CD8-positive, alpha-beta memory T cell (primary cell): ENCODE measurements at regions not wholly inside any gene's neighbourhood (a gene's known extent, or its start where the extent isn't known, plus 50 kb on each side); places are given as distances from the start of the nearest gene placed in this dataset.
"Not testable (repeated sequence)": the region's sequence is repeated elsewhere in the genome, so short reads cannot be mapped to it uniquely, and the experiment has no call there.

Experiments
- CTCF ChIA-PET: fragments of 350-600 bp; sonication (Branson Sonifier 250); formaldehyde crosslinking; loops from one replicate; lab custom pipeline; 2021; ENCODE audit warnings: antibody characterized with exemption; lab: Charles Lee
- POLR2A ChIA-PET: fragments of 350-600 bp; sonication (Branson Sonifier 250); formaldehyde crosslinking; loops from one replicate; lab custom pipeline; 2021; ENCODE audit warnings: antibody characterized with exemption; lab: Charles Lee
- DNase-seq, 5 donors: peaks; one replicate each; pipeline versions ENCODE4 v3.0.0 to v3.0.0-alpha.2; 2020 to 2022; ENCODE audit warnings: mixed read lengths in 1 of 5
- H3K27ac ChIP-seq: one replicate; pipeline ENCODE4 v1.7.0; 2013; ENCODE audit warnings: low read depth, mild to moderate bottlenecking, low read length, moderate library complexity
- H3K27me3 ChIP-seq: 2 replicates; pipeline ENCODE4 v1.7.0; 2013; ENCODE audit warnings: low read length, mild to moderate bottlenecking; ENCODE audit not compliant: insufficient read depth, poor library complexity, severe bottlenecking
- H3K36me3 ChIP-seq: 2 replicates; pipeline ENCODE4 v1.7.0; 2013; ENCODE audit warnings: mild to moderate bottlenecking, low read length, moderate library complexity; ENCODE audit not compliant: insufficient read depth
- H3K4me1 ChIP-seq: 2 replicates; pipeline ENCODE4 v1.7.0; 2013; ENCODE audit warnings: mild to moderate bottlenecking, low read length, moderate library complexity; ENCODE audit not compliant: insufficient read depth
- H3K4me3 ChIP-seq: 2 replicates; pipeline ENCODE4 v1.7.0; 2013; ENCODE audit warnings: mild to moderate bottlenecking, low read length
- H3K9me3 ChIP-seq: 2 replicates; pipeline ENCODE4 v1.7.0; 2013; ENCODE audit warnings: mild to moderate bottlenecking, low read length
- H3K27ac Mint-ChIP-seq, 8 donors: one replicate each; pipeline ENCODE4 v1.8.0; 2020 to 2021; ENCODE audit warnings: mixed read lengths in 8 of 8, mild to moderate bottlenecking in 6 of 8, inconsistent platforms in 3 of 8, moderate library complexity in 3 of 8
- H3K27me3 Mint-ChIP-seq, 2 donors: one replicate each; pipeline ENCODE4 v1.8.0; 2020 to 2021; ENCODE audit warnings: mixed read lengths in 2 of 2, mild to moderate bottlenecking in 1 of 2, moderate library complexity in 1 of 2
- H3K36me3 Mint-ChIP-seq, 3 donors: one replicate each; pipeline ENCODE4 v1.8.0; 2020 to 2021; ENCODE audit warnings: mixed read lengths in 3 of 3, inconsistent platforms in 1 of 3, mild to moderate bottlenecking in 1 of 3
- H3K4me1 Mint-ChIP-seq, 3 donors: one replicate each; pipeline ENCODE4 v1.8.0; 2020 to 2021; ENCODE audit warnings: mixed read lengths in 3 of 3, inconsistent platforms in 1 of 3, mild to moderate bottlenecking in 1 of 3
- H3K4me3 Mint-ChIP-seq, 7 donors: one replicate each; pipeline ENCODE4 v1.8.0; 2020 to 2021; ENCODE audit warnings: mixed read lengths in 7 of 7, mild to moderate bottlenecking in 6 of 7, moderate library complexity in 4 of 7, inconsistent platforms in 2 of 7
- H3K9me3 Mint-ChIP-seq, 5 donors: one replicate each; pipeline ENCODE4 v1.8.0; 2020 to 2022; ENCODE audit warnings: mixed read lengths in 5 of 5, mild to moderate bottlenecking in 3 of 5, moderate library complexity in 2 of 5, inconsistent platforms in 1 of 5

DNA sequence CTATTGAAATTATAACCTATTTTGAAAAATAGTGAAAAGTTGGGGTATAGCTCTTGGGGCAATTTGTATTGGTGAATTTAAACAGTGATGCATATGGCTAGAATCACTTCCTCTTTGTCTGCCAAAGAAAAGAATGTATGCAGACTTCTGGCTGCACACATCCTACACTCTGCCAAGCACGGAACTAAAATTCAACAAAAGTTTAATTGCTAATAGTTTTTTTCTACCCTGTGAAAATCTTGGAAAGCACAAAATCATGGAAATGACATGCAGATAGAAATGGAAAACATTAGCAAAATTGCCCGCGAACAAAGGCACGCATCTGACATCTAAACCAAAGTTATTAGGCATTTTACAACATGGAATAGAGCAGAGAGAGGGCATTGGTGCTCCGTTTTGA lies 106.4 kb upstream of the PDE10A start:
- Mint-ChIP-seq H3K4me1 (no peaks in the 10 kb centered on the region), H3K36me3 (no peaks in the 10 kb centered on the region), H3K27me3 (peaks cover 3 to 6% of the 10 kb centered on the region in 2 donors), H3K27ac (no peak overlapping the region), H3K4me3 (no peak overlapping the region), H3K9me3 (peaks cover 0 to 5% (median 0%) of the 10 kb centered on the region in 5 donors)
- ChIA-PET CTCF (no interaction called here), POLR2A (no interaction called here)
- Histone ChIP-seq H3K9me3 (no peaks in the 10 kb centered on the region), H3K4me3 (no peak overlapping the region), H3K27ac (no peak overlapping the region), H3K36me3 (no peaks in the 10 kb centered on the region), H3K27me3 (no peaks in the 10 kb centered on the region), H3K4me1 (no peaks in the 10 kb centered on the region)
- DNase-seq = no peak

DNA sequence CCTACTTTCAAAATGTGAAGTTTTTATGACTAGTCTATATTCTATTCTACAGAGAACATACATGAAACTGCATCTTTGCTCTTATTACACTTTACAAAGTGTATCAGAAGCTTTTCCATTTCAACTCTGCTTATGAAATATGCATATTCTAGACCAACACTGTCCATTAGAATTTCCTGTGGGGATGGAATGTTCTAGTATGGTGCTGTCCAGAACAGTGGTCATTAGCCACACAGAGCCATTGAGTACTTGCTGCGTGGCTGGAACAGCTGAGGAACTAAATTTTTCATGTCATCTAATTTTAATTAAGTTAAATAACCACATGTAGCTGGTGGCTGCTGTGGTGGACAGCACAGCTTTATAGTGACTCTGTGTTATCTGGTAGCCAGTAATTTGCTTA lies 105.9 kb upstream of the PDE10A start:
- H3K4me3 Mint-ChIP-seq = no peak overlapping the region
- CTCF ChIA-PET = no interaction called here

DNA sequence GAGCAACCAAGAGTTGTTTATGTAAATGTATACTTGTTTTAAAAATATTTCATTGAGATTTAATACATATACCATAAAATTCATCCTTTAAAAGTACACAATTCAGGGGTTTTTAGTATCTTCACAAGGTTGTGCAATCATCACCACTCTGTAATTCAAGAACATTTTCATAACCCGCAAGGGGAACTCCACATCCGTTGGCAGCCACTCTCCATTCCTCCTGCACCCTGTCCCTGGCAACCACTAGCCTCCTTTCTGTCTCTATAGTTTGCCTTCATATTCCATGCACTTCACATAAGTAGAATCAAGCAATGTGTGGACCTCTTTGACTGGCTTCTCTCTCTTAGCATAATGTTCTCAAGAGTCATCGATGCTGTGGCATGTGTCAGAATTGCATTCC lies 104.2 kb upstream of the PDE10A start:
- Histone ChIP-seq H3K27me3 (no peaks in the 10 kb centered on the region), H3K27ac (no peak overlapping the region), H3K9me3 (no peaks in the 10 kb centered on the region), H3K4me1 (no peaks in the 10 kb centered on the region), H3K4me3 (no peak overlapping the region), H3K36me3 (no peaks in the 10 kb centered on the region)
- DNase-seq = no peak
- Mint-ChIP-seq H3K4me1 (no peaks in the 10 kb centered on the region), H3K27me3 (peaks cover 0 to 2% of the 10 kb centered on the region in 2 donors), H3K27ac (no peak overlapping the region), H3K4me3 (no peak overlapping the region), H3K36me3 (no peaks in the 10 kb centered on the region), H3K9me3 (peaks cover 0 to 5% (median 2%) of the 10 kb centered on the region in 5 donors)
- CTCF ChIA-PET = no interaction called here
- POLR2A ChIA-PET = no interaction called here

More for the DNA sequence above, 105.9 kb upstream of the PDE10A start:
- Mint-ChIP-seq H3K27ac (no peak overlapping the region), H3K36me3 (no peaks in the 10 kb centered on the region), H3K4me1 (no peaks in the 10 kb centered on the region), H3K9me3 (peaks cover 0 to 5% (median 0%) of the 10 kb centered on the region in 5 donors), H3K27me3 (peaks cover 3 to 6% of the 10 kb centered on the region in 2 donors)
- H3K27me3 ChIP-seq = no peaks in the 10 kb centered on the region
- no peaks in the 10 kb centered on the region for H3K36me3 ChIP-seq
- H3K9me3 ChIP-seq = no peaks in the 10 kb centered on the region
- POLR2A ChIA-PET = no interaction called here
- H3K4me3 ChIP-seq = no peak overlapping the region
- H3K4me1 ChIP-seq = no peaks in the 10 kb centered on the region
- H3K27ac ChIP-seq = no peak overlapping the region
- no peak for DNase-seq

DNA sequence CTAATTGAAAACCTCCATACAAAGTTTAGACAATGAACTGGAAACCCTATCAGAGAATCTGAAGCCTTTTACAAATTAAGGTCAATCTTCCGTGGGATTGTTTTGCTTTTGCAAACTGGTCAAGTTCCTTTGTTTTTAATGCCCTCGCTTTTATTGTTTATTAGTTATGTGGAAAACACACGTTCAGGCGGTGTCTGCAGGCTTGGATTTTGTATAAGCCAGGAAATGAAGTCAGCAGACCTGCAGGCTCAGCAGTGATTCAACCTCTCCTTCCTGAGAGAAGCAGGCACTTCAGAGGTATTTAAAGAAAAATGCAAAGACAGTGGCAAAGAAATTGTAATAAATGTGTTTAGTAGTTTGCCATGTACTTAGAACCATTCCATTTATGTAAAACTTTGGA lies 103.4 kb upstream of the PDE10A start:
- no peaks in the 10 kb centered on the region for H3K27me3 ChIP-seq
- H3K4me3 Mint-ChIP-seq = no peak overlapping the region
- no peaks in the 10 kb centered on the region for H3K27me3 Mint-ChIP-seq
- H3K4me1 Mint-ChIP-seq = no peaks in the 10 kb centered on the region
- no peak overlapping the region for H3K27ac Mint-ChIP-seq
- H3K36me3 Mint-ChIP-seq = no peaks in the 10 kb centered on the region
- H3K27ac ChIP-seq = no peak overlapping the region
- H3K4me3 ChIP-seq = no peak overlapping the region
- peaks cover 0 to 10% (median 4%) of the 10 kb centered on the region in 5 donors for H3K9me3 Mint-ChIP-seq
- H3K4me1 ChIP-seq = no peaks in the 10 kb centered on the region
- H3K9me3 ChIP-seq = no peaks in the 10 kb centered on the region
- DNase-seq = no peak
- H3K36me3 ChIP-seq = no peaks in the 10 kb centered on the region
- ChIA-PET CTCF (no interaction called here), POLR2A (no interaction called here)

DNA sequence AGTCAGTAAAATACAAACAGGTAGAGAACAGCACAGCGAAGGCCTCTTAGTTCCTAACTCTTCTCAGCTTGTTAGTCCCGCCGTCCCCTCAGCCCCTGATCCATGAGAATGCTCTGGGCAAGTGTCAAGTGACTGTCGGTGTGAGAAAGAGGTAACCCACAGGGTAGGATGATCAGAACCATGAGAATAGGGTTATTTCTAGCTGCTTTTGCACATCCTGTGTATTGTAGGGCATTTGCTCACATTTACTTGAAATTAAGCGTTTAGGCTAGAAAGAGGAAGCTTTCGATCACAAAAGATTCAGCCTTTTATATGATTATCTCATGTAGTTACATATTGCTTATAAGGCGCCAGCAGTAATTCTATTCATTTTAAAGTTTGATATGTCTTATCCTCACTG lies 103.0 kb upstream of the PDE10A start:
- H3K27me3 ChIP-seq = no peaks in the 10 kb centered on the region
- H3K9me3 Mint-ChIP-seq = peaks cover 0 to 10% (median 4%) of the 10 kb centered on the region in 5 donors
- H3K4me3 ChIP-seq = no peak overlapping the region
- no peak overlapping the region for H3K4me3 Mint-ChIP-seq
- no peaks in the 10 kb centered on the region for H3K4me1 Mint-ChIP-seq
- H3K36me3 Mint-ChIP-seq = no peaks in the 10 kb centered on the region
- no peaks in the 10 kb centered on the region for H3K36me3 ChIP-seq
- CTCF ChIA-PET = no interaction called here
- H3K27ac Mint-ChIP-seq = no peak overlapping the region
- DNase-seq = no peak
- H3K27ac ChIP-seq = no peak overlapping the region
- no peaks in the 10 kb centered on the region for H3K27me3 Mint-ChIP-seq
- POLR2A ChIA-PET = no interaction called here
- H3K4me1 ChIP-seq = no peaks in the 10 kb centered on the region
- H3K9me3 ChIP-seq = no peaks in the 10 kb centered on the region

DNA sequence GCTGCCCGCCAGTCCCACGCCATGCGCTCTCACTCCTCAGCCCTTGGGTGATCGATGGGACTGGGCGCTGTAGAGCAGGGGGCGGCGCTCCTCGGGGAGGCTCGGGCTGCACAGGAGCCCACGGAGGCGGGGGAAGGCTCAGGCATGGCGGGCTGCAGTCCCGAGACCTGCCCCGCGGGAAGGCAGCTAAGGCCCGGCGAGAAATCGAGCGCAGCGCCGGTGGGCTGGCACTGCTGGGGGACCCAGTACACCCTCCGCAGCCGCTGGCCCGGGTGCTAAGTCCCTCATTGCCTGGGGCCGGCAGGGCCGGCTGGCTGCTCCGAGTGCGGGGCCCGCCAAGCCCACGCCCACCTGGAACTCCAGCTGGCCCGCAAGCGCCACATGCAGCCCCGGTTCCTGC lies 102.2 kb upstream of the PDE10A start:
- H3K27me3 Mint-ChIP-seq, H3K4me3 Mint-ChIP-seq, H3K36me3 ChIP-seq, H3K27me3 ChIP-seq, H3K9me3 ChIP-seq, H3K36me3 Mint-ChIP-seq, H3K4me1 ChIP-seq, H3K4me1 Mint-ChIP-seq, H3K27ac Mint-ChIP-seq, H3K27ac ChIP-seq, H3K4me3 ChIP-seq, H3K9me3 Mint-ChIP-seq, CTCF ChIA-PET, DNase-seq, POLR2A ChIA-PET: not testable (repeated sequence)

DNA sequence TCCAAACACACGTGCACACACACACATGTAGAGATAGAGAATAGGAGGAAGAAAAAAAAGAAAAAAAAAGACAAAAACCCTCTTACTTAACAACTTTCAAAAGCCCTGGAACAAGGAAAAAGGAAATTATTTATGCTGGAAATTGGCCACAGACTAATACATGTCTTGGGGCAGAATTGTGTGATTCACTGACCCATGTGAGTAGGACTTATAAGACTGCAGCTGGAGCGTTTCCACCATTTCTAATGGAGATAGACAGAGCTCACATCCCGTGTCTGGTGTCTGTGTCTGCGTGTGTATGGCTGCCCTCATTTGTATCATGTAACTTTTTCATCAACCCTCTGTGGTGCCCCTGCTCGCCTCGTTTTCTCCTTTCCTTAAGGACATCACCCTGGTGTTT lies 99.8 kb upstream of the PDE10A start:
- Histone ChIP-seq H3K36me3 (no peaks in the 10 kb centered on the region), H3K9me3 (no peaks in the 10 kb centered on the region), H3K27ac (no peak overlapping the region), H3K4me3 (no peak overlapping the region), H3K4me1 (no peaks in the 10 kb centered on the region), H3K27me3 (no peaks in the 10 kb centered on the region)
- Mint-ChIP-seq H3K4me3 (no peak overlapping the region), H3K27me3 (peaks cover 0 to 6% of the 10 kb centered on the region in 2 donors), H3K36me3 (no peaks in the 10 kb centered on the region), H3K27ac (no peak overlapping the region), H3K4me1 (no peaks in the 10 kb centered on the region), H3K9me3 (peaks cover 0 to 10% (median 3%) of the 10 kb centered on the region in 5 donors)
- ChIA-PET CTCF (no interaction called here), POLR2A (no interaction called here)
- no peak for DNase-seq

DNA sequence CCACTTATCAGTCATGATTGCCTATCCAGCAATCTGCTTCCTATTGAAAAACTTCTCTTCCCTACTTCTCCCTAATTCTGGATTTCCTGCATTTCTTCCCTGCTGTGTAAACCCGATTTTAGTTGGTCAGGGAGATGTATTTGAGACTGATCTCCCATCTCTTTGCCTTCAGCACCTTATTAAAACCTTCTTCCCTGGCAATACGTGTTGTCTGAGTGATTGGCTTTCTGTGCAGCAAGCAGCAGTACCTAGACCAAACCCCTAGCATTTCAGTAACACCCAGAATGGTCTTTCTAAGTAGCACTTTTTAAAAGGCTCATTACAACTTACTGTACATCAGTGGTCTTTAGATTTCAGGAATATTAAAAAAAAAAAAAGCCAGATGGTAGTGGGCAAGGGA lies 99.1 kb upstream of the PDE10A start:
- no peak overlapping the region for H3K4me3 Mint-ChIP-seq
- no peak overlapping the region for H3K27ac Mint-ChIP-seq
- peaks cover 0 to 10% (median 3%) of the 10 kb centered on the region in 5 donors for H3K9me3 Mint-ChIP-seq
- no peaks in the 10 kb centered on the region for H3K36me3 Mint-ChIP-seq
- Histone ChIP-seq H3K4me1 (no peaks in the 10 kb centered on the region), H3K27ac (no peak overlapping the region), H3K4me3 (no peak overlapping the region), H3K36me3 (no peaks in the 10 kb centered on the region), H3K27me3 (no peaks in the 10 kb centered on the region), H3K9me3 (no peaks in the 10 kb centered on the region)
- ChIA-PET CTCF (no interaction called here), POLR2A (no interaction called here)
- no peak for DNase-seq
- H3K27me3 Mint-ChIP-seq = peaks cover 0 to 6% of the 10 kb centered on the region in 2 donors
- H3K4me1 Mint-ChIP-seq = no peaks in the 10 kb centered on the region

DNA sequence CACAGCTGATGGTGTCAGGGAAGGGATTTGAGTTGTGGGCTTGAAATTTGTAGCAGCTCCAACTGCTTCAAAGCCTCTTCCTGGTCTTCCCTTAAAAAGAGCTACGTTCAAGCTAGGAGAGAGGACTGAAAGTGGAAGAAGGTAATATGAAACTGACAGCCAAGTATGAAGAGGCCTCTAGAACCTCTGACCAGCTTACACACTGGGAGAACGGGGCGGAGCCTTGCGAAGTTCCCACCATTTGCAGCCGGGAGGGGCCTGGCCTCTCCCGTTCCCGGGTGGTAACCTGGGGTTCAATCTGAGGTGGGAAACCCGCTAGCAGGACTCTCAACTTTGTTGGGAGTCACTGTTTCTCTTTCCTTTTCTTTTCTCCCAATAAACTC lies 97.8 kb upstream of the PDE10A start:
- H3K27me3 Mint-ChIP-seq = peaks cover 0 to 6% of the 10 kb centered on the region in 2 donors
- Histone ChIP-seq H3K9me3 (no peaks in the 10 kb centered on the region), H3K27me3 (no peaks in the 10 kb centered on the region), H3K27ac (no peak overlapping the region), H3K36me3 (no peaks in the 10 kb centered on the region), H3K4me3 (no peak overlapping the region), H3K4me1 (no peaks in the 10 kb centered on the region)
- CTCF ChIA-PET = no interaction called here
- no peaks in the 10 kb centered on the region for H3K4me1 Mint-ChIP-seq
- DNase-seq = no peak
- H3K4me3 Mint-ChIP-seq = no peak overlapping the region
- POLR2A ChIA-PET = no interaction called here
- no peaks in the 10 kb centered on the region for H3K36me3 Mint-ChIP-seq
- H3K27ac Mint-ChIP-seq = no peak overlapping the region
- peaks cover 0 to 10% (median 3%) of the 10 kb centered on the region in 5 donors for H3K9me3 Mint-ChIP-seq
